ENCODE measurements at regions not wholly inside any gene's neighbourhood (a gene's known extent, or its start where the extent isn't known, plus 50 kb on each side); places are given as distances from the start of the nearest gene placed in this dataset.
A peak's percentile ranks its signal among the peaks of the same experiment; 100 is the strongest.
"Not testable (repeated sequence)": the region's sequence is repeated elsewhere in the genome, so short reads cannot be mapped to it uniquely, and the experiment has no call there.

DNA sequence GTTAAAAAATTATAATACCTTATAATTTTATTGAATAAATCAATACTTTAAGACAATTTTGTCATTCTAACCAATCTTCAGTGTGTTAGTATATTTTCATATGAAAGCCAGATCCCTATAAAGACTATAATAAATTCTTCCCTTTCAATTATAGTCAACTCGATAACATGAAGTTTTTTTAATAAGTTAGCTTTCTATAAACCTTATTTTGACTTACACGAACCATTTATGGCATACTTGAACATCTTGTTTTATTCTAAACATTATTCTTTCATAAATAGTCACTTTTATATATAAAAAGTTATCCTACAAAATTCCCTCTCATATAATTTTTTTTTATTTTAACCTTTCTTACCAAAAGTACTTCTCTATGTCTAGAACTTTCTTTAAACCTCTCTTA is 1002.3 kb downstream of the TMEM121 start:
- Histone ChIP-seq H3K9me3 (no peaks in the 10 kb centered on the region), H3K4me1 (no peaks in the 10 kb centered on the region), H3K36me3 (no peaks in the 10 kb centered on the region), H3K27me3 (ENCODE audit: low read depth) (peaks cover 20% of the 10 kb centered on the region), H3K4me3 (no peak overlapping the region), H3K27ac (no peak overlapping the region)
- DNase-seq, result no peak
- ATAC-seq, result no peak
- intact Hi-C loops (cut with DNase I), result no loop called here
- TF ChIP-seq, protein P1, sequence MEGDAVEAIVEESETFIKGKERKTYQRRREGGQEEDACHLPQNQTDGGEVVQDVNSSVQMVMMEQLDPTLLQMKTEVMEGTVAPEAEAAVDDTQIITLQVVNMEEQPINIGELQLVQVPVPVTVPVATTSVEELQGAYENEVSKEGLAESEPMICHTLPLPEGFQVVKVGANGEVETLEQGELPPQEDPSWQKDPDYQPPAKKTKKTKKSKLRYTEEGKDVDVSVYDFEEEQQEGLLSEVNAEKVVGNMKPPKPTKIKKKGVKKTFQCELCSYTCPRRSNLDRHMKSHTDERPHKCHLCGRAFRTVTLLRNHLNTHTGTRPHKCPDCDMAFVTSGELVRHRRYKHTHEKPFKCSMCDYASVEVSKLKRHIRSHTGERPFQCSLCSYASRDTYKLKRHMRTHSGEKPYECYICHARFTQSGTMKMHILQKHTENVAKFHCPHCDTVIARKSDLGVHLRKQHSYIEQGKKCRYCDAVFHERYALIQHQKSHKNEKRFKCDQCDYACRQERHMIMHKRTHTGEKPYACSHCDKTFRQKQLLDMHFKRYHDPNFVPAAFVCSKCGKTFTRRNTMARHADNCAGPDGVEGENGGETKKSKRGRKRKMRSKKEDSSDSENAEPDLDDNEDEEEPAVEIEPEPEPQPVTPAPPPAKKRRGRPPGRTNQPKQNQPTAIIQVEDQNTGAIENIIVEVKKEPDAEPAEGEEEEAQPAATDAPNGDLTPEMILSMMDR (IDR thresholded peaks at IDR 0.05), result no peak

DNA sequence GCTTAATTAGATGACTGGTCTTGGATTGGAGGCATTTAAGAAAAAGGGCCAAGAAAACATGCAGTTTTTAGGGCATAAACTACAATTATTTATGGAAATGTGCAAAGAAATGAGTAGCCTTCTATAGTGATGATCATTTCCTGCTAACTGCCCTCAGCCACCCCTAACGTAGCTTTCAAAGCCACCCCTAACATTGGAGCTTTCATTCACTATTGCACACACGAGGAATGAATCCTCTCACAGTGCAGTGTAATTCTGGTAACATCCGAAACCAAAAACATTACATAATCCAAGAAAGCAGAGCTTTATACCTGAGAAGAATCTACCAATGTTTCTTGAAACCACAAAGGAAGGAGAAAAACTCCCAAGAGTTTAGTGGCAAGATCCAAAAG is 1003.6 kb downstream of the TMEM121 start:
- no peak for DNase-seq
- no peak for ATAC-seq
- TF ChIP-seq, protein P1 (IDR thresholded peaks at IDR 0.05), result no peak

DNA sequence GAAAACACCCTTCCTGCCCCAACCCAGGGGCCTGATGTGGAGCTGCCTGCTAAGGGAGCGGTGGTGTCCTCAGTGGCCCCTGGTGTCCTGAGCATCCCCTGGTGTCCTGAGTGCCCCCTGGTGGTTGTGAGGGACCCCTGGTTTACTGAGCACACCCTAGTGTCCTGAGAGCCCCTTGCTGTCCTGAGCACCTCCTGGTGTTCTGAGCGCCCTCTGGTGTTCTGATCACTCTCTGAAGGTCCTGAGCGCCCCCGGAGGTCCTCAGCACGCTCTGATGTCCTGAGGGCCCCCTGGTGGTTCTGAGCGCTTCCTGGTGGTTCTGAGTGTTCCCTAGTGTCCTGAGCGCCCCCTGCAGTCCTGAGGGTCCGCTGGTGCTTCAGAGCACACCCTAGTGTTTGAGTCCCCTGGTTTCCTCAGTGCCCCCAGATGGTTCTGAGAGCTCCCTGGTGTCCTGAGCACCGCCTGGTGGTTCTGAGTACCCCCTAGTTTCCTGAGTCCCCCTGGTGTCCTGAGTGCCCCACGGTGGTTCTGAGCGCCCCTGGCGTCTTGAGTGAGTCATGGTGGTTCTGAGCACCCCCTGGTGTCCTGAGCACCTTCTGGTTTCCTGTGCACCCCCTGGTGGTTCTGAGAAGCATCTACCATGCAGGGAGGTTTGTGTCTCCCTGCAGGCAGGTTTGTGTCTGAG is 1004.2 kb downstream of the TMEM121 start:
- intact Hi-C loops (cut with DNase I), result no loop called here
- Histone ChIP-seq H3K27me3 (ENCODE audit: low read depth) (peaks cover 12% of the 10 kb centered on the region), H3K9me3 (no peaks in the 10 kb centered on the region), H3K4me3 (no peak overlapping the region), H3K4me1 (no peaks in the 10 kb centered on the region), H3K27ac (no peak overlapping the region), H3K36me3 (no peaks in the 10 kb centered on the region)
- no peak for DNase-seq
- TF ChIP-seq, protein P1 (IDR thresholded peaks at IDR 0.05), result no peak
- ATAC-seq, result peak; percentile 11 to 19

More for the DNA sequence above, 1003.6 kb downstream of the TMEM121 start:
- Histone ChIP-seq H3K36me3 (no peaks in the 10 kb centered on the region), H3K4me3 (no peak overlapping the region), H3K4me1 (no peaks in the 10 kb centered on the region), H3K27me3 (ENCODE audit: low read depth) (peaks cover 12% of the 10 kb centered on the region), H3K27ac (no peak overlapping the region), H3K9me3 (no peaks in the 10 kb centered on the region)
- intact Hi-C loops (cut with DNase I), result no loop called here

DNA sequence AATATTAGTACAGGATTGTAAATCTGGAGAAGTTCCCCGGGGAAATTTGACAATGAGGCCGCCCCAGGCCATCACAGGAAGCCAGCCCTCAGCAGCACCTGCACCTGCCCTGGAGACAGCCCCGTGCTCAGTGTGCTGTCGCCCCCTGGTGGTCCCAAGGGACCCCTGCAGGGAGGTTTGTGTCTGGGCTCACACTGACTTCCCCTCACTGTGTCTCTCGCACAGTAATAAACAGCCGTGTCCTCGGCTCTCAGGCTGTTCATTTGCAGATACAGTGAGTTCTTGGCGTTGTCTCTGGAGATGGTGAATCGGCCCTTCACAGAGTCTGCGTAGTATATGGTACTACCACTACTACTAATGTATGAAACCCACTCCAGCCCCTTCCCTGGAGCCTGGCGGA is 1011.2 kb downstream of the TMEM121 start:
- DNase-seq; ATAC-seq; H3K4me3 ChIP-seq; H3K27me3 ChIP-seq (ENCODE audit: low read depth); H3K27ac ChIP-seq; H3K4me1 ChIP-seq; H3K36me3 ChIP-seq; intact Hi-C loops (cut with DNase I); H3K9me3 ChIP-seq: not testable (repeated sequence)

DNA sequence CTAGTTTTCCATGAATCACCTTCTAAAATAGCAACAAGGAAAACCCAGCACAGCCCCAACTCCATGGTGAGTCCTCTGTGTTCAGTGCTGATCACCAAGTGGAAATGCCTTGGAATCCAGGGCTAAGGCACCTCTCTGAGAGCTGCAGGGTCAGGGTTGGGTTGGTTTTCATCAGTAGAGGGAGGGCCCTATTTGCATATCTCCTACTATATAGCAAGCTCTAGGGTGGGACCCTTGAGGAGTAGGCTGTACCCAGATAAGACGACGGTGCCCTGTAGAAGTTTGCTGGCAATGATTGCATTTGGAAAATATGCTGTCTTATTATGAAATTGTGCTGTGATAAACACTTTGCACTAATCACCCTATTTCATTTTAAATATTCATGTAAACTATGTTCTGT is 1011.8 kb downstream of the TMEM121 start:
- H3K9me3 ChIP-seq, result no peaks in the 10 kb centered on the region

More for the DNA sequence above, 1011.8 kb downstream of the TMEM121 start:
- H3K4me3 ChIP-seq, result no peak overlapping the region
- H3K27me3 ChIP-seq (ENCODE audit: low read depth), result no peaks in the 10 kb centered on the region
- no peaks in the 10 kb centered on the region for H3K4me1 ChIP-seq
- ATAC-seq (no peak), DNase-seq (no peak)
- intact Hi-C loops (cut with DNase I), result no loop called here
- TF ChIP-seq, protein P1 (IDR thresholded peaks at IDR 0.05), result no peak
- H3K27ac ChIP-seq, result no peak overlapping the region
- no peaks in the 10 kb centered on the region for H3K36me3 ChIP-seq

Measured in lower lobe of right lung (tissue), 2 donors.